ENCODE measurements at regions not wholly inside any gene's neighbourhood (a gene's known extent, or its start where the extent isn't known, plus 50 kb on each side); places are given as distances from the start of the nearest gene placed in this dataset.

DNA sequence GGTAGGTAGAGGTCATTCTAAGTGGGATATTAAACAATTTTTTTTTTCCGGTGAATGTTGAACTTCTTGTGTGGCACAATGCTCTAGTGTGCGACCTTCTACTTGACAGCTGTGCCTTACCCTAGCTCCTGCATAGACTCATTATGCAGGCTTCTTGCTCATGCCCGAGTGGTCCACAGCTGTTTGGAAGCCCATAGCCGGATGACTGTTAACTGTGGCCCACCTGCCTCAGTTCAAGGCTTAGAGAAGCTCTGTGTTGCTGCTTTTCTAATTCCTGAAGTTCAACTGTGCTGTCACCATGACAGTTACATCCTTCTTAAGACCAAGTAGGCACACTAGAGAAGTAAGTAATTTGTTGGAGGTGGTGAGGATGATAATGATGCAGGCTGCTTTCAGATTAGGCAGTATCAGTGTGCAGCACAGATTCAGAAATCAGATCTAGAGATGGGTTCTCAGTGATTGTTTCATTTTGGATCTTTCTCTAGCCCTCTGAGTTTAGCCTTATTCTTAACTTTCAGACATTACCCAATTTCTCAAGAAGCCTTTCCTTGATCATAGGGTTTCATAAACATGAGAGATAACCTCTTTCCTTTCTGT is 278.4 kb downstream of the PHF14 start:
- DNase-seq (ENCODE audit: low read depth, low spot score): no peak
- TF ChIP-seq, protein P1, sequence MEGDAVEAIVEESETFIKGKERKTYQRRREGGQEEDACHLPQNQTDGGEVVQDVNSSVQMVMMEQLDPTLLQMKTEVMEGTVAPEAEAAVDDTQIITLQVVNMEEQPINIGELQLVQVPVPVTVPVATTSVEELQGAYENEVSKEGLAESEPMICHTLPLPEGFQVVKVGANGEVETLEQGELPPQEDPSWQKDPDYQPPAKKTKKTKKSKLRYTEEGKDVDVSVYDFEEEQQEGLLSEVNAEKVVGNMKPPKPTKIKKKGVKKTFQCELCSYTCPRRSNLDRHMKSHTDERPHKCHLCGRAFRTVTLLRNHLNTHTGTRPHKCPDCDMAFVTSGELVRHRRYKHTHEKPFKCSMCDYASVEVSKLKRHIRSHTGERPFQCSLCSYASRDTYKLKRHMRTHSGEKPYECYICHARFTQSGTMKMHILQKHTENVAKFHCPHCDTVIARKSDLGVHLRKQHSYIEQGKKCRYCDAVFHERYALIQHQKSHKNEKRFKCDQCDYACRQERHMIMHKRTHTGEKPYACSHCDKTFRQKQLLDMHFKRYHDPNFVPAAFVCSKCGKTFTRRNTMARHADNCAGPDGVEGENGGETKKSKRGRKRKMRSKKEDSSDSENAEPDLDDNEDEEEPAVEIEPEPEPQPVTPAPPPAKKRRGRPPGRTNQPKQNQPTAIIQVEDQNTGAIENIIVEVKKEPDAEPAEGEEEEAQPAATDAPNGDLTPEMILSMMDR (IDR thresholded peaks at IDR 0.05; ENCODE audit: low read depth, low read length): no peak
- no peak overlapping the region for H3K4me3 ChIP-seq (ENCODE audit: low read depth, low read length)
- in situ Hi-C loops (cut with HindIII; ENCODE audit: low sequenced_read_pairs): no loop called here

DNA sequence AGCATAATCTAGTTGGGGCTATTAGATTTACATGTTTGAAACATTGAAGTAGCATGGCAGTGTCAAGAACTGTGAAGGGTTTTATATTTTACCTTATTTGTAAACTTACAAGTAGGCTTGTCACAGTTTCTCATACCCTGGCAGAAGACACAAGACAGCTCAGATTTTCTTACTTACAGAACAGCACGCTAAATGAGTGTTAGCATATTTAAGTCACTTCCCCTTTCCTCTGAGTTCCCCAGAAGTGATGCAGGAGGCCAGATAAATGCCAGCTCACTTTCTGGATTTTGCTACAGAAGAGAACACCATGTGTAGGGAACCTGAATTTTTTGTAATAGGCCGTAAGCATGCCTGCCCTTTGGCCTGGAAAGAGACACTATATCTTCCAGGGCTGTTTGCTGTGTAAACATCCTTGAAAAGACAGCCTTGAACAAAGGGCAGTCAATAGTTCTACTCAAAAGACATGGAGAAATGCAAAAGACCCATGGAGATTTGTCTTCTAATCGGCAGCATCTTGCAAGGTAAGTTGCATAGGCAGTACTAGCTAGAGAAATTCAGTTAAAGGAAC is 279.1 kb downstream of the PHF14 start:
- no peak for DNase-seq (ENCODE audit: low read depth, low spot score)
- in situ Hi-C loops (cut with HindIII; ENCODE audit: low sequenced_read_pairs): no loop called here
- TF ChIP-seq, protein P1 (IDR thresholded peaks at IDR 0.05; ENCODE audit: low read depth, low read length): no peak
- H3K4me3 ChIP-seq (ENCODE audit: low read depth, low read length): no peak overlapping the region

DNA sequence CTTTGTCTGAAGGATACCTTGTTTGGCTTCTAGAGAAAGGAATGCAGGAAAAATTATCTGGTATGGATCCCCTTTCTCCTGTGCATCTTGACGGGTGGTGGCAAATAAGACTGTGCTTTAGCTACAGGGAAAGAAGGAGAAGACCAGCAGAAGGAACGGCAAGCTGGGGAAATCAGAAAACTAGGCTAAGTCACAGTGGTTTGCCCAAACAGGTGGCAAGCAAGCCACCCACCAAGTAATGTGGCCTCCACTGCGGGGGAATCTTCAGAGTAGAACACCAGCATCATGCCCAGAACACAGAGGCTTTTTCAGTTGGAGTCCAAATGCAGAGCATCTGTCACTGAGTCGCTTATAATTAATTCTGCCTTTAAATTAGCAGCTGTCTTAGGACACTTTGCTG is 282.8 kb downstream of the PHF14 start:
- DNase-seq (ENCODE audit: low read depth, low spot score): no peak
- in situ Hi-C loops (cut with HindIII; ENCODE audit: low sequenced_read_pairs): no loop called here
- no peak overlapping the region for H3K4me3 ChIP-seq (ENCODE audit: low read depth, low read length)
- TF ChIP-seq, protein P1 (IDR thresholded peaks at IDR 0.05; ENCODE audit: low read depth, low read length): no peak

DNA sequence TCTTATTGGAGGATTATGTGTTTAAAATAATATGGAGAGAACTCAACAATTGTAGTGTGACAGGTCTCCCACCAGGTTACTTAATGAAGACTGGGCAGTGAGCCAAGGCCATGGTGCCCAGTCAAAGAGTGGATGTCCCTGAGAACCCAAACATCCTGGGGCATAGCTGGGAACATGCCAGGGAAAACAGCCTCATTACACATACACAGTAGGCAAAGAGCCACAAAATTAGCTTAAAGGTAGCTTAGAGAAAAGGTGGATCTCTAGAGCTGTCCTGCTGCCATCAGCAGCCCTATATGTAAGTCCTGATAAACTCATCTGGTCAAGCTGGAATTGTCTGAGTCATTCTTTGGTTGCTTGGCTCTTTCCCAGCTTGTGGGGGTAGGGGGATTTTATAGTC is 287.8 kb downstream of the PHF14 start:
- TF ChIP-seq, protein P1 (IDR thresholded peaks at IDR 0.05; ENCODE audit: low read depth, low read length): no peak
- in situ Hi-C loops (cut with HindIII; ENCODE audit: low sequenced_read_pairs): no loop called here
- H3K4me3 ChIP-seq (ENCODE audit: low read depth, low read length): no peak overlapping the region
- DNase-seq (ENCODE audit: low read depth, low spot score): peak; percentile 3

DNA sequence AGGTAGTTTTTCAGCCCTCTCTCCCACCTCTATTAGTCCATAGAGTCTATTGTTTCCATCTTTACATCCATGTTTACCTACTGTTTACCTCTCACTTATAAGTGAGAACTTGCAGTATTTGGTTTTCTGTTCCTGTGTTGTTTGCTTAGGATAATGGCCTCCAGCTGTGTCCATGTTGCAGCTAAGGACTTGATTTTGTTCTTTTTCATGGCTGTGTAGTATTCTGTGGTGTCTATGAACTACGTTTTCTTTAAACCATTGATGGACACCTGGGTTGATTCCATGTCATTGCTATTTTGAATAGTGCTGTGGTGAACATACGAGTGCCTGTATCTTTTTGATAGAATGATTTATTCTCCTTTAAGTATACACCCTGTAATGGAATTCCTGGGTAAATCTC is 292.4 kb downstream of the PHF14 start:
- H3K4me3 ChIP-seq (ENCODE audit: low read depth, low read length): no peak overlapping the region
- TF ChIP-seq, protein P1 (IDR thresholded peaks at IDR 0.05; ENCODE audit: low read depth, low read length): no peak
- no peak for DNase-seq (ENCODE audit: low read depth, low spot score)
- in situ Hi-C loops (cut with HindIII; ENCODE audit: low sequenced_read_pairs): no loop called here

DNA sequence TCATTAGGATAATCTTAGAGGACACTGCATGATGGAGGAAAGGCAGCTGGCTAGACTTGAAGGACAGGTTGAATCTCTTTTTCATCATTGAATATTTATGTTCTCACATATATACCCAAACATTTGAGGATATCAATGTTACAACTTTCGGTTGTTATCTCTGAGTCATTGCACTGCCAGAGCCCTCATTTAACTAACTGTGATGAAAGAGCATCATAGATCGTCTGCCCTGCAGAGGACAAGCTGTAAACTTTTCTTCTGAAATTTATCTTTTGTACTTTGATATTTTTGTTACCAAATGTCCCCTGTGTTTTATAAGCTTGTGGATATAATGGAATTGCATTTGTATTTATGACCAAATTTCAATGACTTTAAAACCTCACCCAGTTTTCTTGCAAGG is 298.7 kb downstream of the PHF14 start:
- in situ Hi-C loops (cut with HindIII; ENCODE audit: low sequenced_read_pairs): no loop called here
- TF ChIP-seq, protein P1 (IDR thresholded peaks at IDR 0.05; ENCODE audit: low read depth, low read length): no peak

More for the DNA sequence above, 298.7 kb downstream of the PHF14 start:
- no peak overlapping the region for H3K4me3 ChIP-seq (ENCODE audit: low read depth, low read length)
- DNase-seq (ENCODE audit: low read depth, low spot score): no peak
